ENCODE measurements at regions not wholly inside any gene's neighbourhood (a gene's known extent, or its start where the extent isn't known, plus 50 kb on each side); places are given as distances from the start of the nearest gene placed in this dataset.

DNA sequence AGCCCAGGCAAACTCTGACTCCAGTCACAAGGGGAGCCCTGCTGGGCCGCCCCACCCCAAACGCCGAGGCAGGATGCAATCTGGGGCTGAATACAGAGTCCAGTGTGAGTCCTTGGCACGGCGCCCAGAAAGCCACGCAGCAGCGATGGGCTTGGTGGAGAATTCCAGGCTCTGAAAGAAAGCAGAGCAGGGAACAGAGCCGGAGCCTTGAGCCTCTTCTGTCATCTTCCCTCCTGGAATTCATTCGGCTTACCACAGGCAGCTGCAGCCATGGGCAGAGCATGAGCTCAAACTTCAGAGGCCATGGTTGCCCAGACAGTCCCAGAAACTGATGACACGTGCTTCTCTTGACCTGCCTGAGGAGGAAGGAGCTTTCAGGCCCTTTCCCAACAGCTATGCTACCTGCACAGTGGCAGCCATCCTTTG, 441.1 kb upstream of the JARID2 start:
- Histone ChIP-seq H3K36me3 (ENCODE audit: low read depth) (no peaks in the 10 kb centered on the region), H3K4me3 (ENCODE audit: severe bottlenecking) (no peak overlapping the region), H3K27ac (ENCODE audit: poor library complexity, severe bottlenecking) (no peak overlapping the region), H3K9me3 (ENCODE audit: severe bottlenecking) (no peaks in the 10 kb centered on the region), H3K27me3 (ENCODE audit: insufficient read depth, poor library complexity, severe bottlenecking) (no peaks in the 10 kb centered on the region), H3K4me1 (ENCODE audit: insufficient read depth, poor library complexity, severe bottlenecking) (peaks cover 4% of the 10 kb centered on the region)
- TF ChIP-seq, protein P1, sequence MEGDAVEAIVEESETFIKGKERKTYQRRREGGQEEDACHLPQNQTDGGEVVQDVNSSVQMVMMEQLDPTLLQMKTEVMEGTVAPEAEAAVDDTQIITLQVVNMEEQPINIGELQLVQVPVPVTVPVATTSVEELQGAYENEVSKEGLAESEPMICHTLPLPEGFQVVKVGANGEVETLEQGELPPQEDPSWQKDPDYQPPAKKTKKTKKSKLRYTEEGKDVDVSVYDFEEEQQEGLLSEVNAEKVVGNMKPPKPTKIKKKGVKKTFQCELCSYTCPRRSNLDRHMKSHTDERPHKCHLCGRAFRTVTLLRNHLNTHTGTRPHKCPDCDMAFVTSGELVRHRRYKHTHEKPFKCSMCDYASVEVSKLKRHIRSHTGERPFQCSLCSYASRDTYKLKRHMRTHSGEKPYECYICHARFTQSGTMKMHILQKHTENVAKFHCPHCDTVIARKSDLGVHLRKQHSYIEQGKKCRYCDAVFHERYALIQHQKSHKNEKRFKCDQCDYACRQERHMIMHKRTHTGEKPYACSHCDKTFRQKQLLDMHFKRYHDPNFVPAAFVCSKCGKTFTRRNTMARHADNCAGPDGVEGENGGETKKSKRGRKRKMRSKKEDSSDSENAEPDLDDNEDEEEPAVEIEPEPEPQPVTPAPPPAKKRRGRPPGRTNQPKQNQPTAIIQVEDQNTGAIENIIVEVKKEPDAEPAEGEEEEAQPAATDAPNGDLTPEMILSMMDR (IDR thresholded peaks at IDR 0.05; ENCODE audit: poor library complexity, severe bottlenecking): no peak
- ATAC-seq (ENCODE audit: low read depth) (no peak), DNase-seq (ENCODE audit: low spot score) (no peak)

DNA sequence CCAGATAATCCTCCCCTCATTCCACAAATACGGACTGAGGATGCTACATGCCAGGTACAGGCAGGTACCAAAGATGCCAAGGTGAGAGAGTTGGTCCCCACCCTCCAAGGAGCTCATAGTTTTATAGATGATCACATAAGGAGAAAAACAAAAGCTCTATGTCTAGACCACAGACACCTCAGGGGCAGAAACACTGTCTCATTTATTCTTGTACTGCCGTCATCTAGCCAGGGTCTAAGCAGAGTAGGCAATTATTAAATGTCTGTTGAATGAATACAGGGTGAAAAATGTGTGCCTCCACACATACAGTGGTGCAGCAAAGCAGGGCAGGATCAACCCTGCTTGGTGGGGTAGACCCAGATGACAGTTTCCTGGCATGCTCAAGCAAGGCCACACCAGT, 439.8 kb upstream of the JARID2 start:
- H3K4me3 ChIP-seq (ENCODE audit: severe bottlenecking): no peak overlapping the region
- no peaks in the 10 kb centered on the region for H3K9me3 ChIP-seq (ENCODE audit: severe bottlenecking)
- ATAC-seq (ENCODE audit: low read depth) (no peak), DNase-seq (ENCODE audit: low spot score) (no peak)
- no peaks in the 10 kb centered on the region for H3K36me3 ChIP-seq (ENCODE audit: low read depth)
- peaks cover 4% of the 10 kb centered on the region for H3K4me1 ChIP-seq (ENCODE audit: insufficient read depth, poor library complexity, severe bottlenecking)
- TF ChIP-seq, protein P1 (IDR thresholded peaks at IDR 0.05; ENCODE audit: poor library complexity, severe bottlenecking): no peak
- H3K27me3 ChIP-seq (ENCODE audit: insufficient read depth, poor library complexity, severe bottlenecking): no peaks in the 10 kb centered on the region
- no peak overlapping the region for H3K27ac ChIP-seq (ENCODE audit: poor library complexity, severe bottlenecking)

DNA sequence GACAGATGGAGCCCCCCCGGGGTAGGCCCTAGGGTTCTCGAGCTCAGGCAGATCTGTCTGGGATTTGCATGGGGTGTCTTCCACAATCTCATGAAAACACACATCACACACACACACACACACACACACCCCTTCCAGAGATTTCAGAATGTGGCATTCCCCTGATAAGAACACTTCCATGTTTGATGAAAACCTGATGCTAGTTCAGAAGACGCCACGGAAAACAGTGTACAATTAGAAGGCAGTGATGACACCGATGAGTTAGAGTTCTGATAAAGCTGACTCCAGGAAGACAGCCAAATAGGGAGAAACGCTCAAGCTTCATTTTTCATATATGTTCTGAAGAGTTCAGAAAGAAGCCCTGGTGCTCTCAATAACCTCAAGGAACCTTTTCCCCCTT, 438.7 kb upstream of the JARID2 start:
- TF ChIP-seq, protein P1 (IDR thresholded peaks at IDR 0.05; ENCODE audit: poor library complexity, severe bottlenecking): no peak
- no peaks in the 10 kb centered on the region for H3K36me3 ChIP-seq (ENCODE audit: low read depth)
- no peaks in the 10 kb centered on the region for H3K27me3 ChIP-seq (ENCODE audit: insufficient read depth, poor library complexity, severe bottlenecking)
- ATAC-seq (ENCODE audit: low read depth): no peak
- DNase-seq (ENCODE audit: low spot score): no peak
- H3K27ac ChIP-seq (ENCODE audit: poor library complexity, severe bottlenecking): no peak overlapping the region
- H3K4me1 ChIP-seq (ENCODE audit: insufficient read depth, poor library complexity, severe bottlenecking): peaks cover 4% of the 10 kb centered on the region
- no peaks in the 10 kb centered on the region for H3K9me3 ChIP-seq (ENCODE audit: severe bottlenecking)
- no peak overlapping the region for H3K4me3 ChIP-seq (ENCODE audit: severe bottlenecking)

DNA sequence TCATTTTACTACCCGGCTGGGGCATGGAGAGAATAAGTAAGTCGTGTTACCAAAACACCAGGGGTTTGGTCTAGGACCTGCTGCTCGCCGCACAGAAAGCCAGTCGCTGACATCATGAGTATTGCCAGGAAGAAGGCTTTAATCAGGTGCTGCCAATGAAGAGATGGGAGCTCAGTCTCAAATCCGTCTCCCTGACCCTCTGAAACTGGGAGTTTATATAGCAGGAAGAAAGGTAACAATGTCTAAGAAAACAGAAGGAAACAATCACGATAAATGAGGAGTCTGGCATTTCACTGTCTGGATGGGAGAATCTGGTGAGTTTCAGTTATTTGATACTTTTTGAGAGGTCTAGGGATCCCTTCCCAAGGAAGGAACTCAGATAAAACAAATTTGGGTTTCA, 437.9 kb upstream of the JARID2 start:
- TF ChIP-seq, protein P1 (IDR thresholded peaks at IDR 0.05; ENCODE audit: poor library complexity, severe bottlenecking): no peak
- Histone ChIP-seq H3K27ac (ENCODE audit: poor library complexity, severe bottlenecking) (no peak overlapping the region), H3K27me3 (ENCODE audit: insufficient read depth, poor library complexity, severe bottlenecking) (no peaks in the 10 kb centered on the region), H3K4me3 (ENCODE audit: severe bottlenecking) (no peak overlapping the region), H3K36me3 (ENCODE audit: low read depth) (no peaks in the 10 kb centered on the region), H3K9me3 (ENCODE audit: severe bottlenecking) (no peaks in the 10 kb centered on the region), H3K4me1 (ENCODE audit: insufficient read depth, poor library complexity, severe bottlenecking) (peaks cover 4% of the 10 kb centered on the region)
- ATAC-seq (ENCODE audit: low read depth): no peak
- no peak for DNase-seq (ENCODE audit: low spot score)

DNA sequence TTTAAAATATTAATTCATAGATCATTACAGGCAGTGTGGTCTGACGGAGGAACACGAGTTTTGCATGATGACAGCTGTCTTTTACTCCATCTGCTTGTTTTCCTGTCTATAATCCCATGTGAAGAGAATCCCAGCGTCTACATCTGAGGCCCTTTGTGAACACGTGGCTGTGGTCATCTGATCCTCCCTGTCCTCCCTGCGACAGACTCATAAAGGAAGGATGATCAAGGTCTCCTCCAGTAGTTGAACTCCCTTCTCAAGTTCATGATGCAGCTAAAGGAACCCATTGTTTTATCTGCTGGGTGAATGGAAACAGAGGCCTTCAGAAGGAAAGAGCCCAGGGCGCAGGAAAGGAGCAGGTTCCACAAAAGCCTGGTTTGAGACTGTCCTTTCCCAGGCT, 435.8 kb upstream of the JARID2 start:
- Histone ChIP-seq H3K27ac (ENCODE audit: poor library complexity, severe bottlenecking) (no peak overlapping the region), H3K9me3 (ENCODE audit: severe bottlenecking) (no peaks in the 10 kb centered on the region), H3K4me3 (ENCODE audit: severe bottlenecking) (no peak overlapping the region), H3K4me1 (ENCODE audit: insufficient read depth, poor library complexity, severe bottlenecking) (no peaks in the 10 kb centered on the region), H3K36me3 (ENCODE audit: low read depth) (no peaks in the 10 kb centered on the region), H3K27me3 (ENCODE audit: insufficient read depth, poor library complexity, severe bottlenecking) (no peaks in the 10 kb centered on the region)
- TF ChIP-seq, protein P1 (IDR thresholded peaks at IDR 0.05; ENCODE audit: poor library complexity, severe bottlenecking): no peak
- no peak for ATAC-seq (ENCODE audit: low read depth)
- no peak for DNase-seq (ENCODE audit: low spot score)
